Astrocyte of the hippocampus (primary cell): ENCODE measurements at regions not wholly inside any gene's neighbourhood (a gene's known extent, or its start where the extent isn't known, plus 50 kb on each side); places are given as distances from the start of the nearest gene placed in this dataset.
A peak's percentile ranks its signal among the peaks of the same experiment; 100 is the strongest.
"Not testable (repeated sequence)": the region's sequence is repeated elsewhere in the genome, so short reads cannot be mapped to it uniquely, and the experiment has no call there.

Source experiments
- DNase-seq: peaks from one replicate; pipeline ENCODE4 v3.0.0; 2011; ENCODE audit warnings: low read depth, low spot score

DNA sequence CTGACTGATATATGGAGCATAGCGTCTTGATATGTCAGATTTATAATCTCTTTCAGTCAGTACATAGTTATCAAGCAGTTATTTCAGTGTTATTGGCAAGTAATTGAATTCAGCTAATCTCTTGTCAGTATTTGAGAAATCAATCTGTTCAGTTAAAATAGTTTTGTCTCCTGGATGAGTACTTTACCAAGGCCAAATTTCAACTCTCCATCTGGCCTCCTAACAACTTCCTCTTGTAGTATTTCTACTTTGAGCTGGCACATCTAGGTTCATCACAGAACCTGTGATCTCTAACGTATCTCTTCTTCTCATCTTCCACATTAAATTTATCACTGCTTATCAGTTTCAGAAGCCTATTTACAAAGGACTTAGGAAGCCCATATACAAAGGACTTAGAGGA is 690.5 kb downstream of the C12orf50 start:
- DNase-seq, result no peak

DNA sequence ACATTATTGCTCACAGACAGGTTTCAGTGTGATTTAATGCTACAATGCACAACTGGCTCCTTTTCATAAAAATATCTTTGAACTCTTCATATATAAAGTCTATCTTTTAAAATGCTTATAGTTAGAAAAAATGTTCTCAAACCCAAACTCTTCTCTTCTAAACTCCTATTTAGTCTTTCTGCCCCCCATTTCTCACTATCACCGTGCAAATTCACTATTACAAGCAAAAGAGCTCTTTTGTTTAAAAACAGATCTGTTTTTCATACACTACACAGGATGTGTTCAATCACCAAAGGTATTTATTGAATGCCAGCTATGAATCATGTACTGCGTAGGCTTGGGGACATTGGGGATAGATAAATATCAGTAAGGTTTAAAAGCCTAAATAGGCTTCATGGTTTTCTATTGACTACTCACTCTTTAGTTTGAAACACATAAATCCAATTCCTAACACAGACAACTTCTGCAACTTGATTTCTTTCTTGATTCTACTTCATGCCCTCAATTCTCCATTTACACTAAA is 692.3 kb downstream of the C12orf50 start:
- DNase-seq, result no peak

DNA sequence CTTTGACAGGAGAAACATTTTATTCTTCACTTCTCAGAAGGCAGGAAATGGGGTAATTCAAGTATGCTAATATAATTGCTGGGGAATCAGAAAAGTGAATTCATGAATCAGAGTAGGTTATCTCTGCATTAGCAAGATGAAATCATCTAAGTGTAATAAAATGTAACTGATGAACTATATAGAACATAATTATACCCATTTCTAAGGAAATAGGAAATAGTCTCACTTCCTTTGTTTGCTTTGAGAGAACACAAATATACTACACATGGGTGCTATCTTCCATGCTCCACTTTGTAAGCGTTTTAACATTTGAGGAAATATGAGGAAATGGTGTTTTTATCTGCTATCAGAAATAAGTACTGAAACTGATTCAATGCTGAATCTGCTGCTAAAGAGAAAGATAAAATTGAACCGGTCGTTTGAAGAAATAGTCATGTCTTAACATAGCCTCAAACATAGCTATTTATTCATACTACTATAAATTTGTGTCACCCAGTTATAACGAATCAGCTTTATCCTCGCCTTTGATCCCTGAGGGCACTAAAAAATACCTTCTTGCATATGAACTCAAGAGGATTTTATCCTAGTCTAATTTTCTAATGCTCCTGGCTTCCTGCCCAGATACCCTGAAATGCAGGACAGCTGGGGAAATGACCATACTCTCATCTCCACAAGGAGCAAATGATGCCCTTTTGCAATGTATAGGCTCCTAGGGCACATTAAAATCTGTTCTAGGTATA is 696.0 kb downstream of the C12orf50 start:
- DNase-seq, result no peak

DNA sequence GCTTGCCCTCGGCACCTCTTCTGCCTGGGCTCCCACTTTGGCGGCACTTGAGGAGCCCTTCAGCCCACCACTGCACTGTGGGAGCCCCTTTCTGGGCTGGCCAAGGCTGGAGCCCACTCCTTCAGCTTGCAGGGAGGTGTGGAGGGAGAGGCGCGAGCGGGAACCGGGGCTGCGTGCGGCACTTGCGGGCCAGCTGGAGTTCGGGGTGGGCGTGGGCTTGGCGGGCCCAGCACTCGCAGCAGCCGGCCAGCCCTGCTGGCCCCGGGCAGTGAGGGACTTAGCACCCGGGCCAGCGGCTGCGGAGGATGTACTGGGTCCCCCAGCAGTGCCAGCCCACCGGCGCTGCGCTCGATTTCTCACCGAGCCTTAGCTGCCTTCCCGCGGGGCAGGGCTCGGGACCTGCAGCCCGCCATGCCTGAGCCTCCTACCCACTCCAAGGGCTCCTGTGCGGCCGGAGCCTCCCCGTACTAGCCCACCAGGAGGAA is 699.1 kb downstream of the C12orf50 start:
- not testable (repeated sequence) for DNase-seq

DNA sequence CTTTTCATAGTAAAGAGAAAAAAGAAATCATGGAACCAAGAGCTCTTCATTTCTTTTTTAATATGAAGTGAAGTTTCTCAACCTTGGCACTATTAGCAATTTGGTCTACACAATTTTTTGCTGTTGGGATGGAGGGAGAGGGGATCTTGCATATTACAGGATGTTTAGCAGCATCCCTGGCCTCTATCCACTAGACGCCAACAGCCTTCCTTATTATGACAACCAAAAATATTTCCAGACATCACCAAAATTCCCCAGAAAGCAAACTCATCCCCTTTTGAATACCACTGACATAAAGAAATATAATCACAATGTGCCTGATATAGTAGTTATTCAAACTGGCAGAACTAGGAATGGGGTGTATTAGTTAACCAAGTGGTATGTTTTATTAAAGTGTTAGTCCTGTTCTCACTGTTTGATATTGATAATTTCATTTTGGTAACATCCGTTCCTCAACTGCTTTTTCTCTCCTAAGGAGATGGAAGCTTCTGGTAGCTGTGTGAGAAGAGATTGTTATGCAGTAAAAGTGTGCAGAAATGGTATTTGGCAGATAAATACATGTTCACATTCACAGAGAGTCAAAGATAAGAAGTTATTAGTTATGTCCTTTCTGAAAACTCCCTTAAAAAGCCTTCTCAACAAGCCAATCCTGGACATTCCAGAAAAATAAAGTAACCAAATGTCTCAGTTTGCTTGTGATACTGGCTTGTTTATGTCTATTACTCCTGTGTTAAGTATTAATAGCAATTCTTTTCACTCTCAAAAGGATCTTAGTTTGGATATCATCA is 699.9 kb downstream of the C12orf50 start:
- no peak for DNase-seq

DNA sequence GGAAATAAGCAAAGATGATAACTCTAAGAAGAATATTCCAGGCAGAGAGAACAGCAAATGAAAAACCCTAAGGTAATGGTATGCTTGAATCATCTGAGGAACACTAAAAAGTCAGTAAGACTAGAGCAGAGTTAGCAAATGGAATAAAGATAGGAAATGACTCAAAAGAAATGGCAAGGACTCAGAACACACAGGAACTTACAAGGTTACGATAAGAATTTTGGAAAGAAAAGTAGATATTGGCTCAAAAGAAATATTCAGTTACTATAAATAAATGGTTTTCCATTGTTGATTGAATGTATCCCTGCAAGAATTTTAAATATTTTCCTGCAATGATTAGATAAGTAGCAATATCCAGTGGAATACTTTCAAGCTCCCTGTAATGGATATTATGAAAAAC is 705.8 kb downstream of the C12orf50 start:
- DNase-seq, result peak; percentile 29

DNA sequence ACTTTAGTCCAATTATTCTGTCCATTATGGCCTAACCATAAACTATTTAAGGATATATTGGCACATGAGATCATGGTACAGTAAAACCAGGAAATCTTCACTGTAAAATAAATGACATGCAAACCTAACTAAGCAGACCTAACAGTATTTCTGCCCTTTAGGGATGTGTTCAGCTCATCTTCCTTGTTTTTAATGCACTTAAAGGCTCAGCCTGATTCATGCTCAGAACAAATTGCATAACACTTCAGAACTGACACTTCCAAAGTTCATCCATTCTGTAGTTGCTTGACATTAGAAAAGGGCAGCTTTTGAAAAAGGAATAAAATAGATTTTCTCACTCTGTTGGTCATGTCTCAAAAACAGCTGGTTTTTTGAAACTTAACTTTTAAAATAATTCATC is 708.5 kb downstream of the C12orf50 start:
- DNase-seq, result no peak

DNA sequence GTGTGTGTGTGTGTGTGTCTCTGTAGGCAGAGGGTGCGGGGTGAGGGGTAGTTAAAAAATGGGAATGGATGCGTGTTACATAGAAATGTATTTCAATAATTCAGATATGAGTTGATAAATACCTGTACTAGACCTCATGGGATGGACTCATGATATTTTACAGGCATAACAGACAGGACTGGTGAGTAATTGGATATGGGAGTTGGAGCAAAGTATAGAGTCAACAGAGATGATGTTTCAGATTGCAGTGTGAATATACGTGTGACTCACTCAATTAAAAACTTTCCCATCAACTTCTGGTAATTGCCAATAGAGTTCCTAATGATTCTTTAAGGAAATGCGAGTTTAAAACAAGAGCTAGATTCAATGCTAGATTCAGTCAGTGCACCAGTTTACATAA is 711.9 kb downstream of the C12orf50 start:
- no peak for DNase-seq

DNA sequence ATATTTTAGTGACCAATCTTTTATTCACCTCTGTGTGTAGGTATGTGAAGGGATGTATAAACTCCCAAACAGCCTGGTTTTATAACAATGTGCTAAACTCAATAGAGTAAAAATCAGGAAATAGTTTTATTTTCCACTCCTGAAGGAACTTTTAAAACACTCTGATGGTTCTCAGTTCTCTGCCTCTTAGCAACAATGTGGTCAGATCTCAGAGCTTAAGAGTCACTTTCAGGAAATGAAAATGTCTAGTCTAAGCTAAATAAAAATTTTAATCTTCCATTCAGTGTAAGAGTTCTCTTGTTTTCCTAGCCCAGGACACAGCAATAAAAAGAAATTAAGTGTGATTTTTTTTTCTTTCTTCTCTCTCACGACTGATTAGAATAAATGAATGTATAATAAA is 718.0 kb downstream of the C12orf50 start:
- DNase-seq, result no peak

DNA sequence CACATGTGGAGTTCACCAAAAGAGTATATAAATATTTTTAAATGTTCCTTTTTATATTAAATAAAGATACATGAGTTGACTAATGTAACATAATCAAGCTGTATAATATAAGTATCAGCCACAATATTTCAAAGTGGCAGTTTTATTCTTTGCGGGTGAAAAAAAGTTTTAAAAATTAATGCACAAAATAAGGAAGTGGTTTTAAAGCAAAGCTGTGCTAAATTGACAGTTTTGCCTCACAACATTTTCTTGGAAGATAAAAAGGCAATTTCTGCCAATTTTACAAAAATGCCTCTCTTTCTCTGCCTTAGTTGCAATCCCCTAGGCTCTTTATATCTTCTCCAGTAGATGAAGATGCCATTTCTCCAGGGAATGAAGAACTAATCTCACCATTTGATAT is 719.1 kb downstream of the C12orf50 start:
- no peak for DNase-seq

DNA sequence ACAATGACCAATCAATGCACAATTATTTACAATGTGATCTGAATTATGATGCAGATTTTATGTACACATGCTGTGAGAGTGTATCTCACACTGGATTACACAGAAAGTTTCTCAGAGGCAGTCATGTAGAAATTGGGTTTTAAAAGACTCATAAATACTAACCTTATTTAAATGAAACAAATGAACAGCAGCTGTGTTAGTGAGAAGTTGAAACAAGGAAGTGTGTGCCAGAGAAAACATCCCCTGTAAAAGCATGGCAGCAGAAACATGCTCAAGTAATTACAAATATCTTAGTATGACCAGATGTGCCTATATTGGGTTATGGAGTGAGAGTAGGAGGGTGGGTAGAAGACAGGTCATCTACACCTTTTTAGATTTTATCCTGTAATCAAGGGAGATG is 723.7 kb downstream of the C12orf50 start:
- peak; percentile 4 for DNase-seq

DNA sequence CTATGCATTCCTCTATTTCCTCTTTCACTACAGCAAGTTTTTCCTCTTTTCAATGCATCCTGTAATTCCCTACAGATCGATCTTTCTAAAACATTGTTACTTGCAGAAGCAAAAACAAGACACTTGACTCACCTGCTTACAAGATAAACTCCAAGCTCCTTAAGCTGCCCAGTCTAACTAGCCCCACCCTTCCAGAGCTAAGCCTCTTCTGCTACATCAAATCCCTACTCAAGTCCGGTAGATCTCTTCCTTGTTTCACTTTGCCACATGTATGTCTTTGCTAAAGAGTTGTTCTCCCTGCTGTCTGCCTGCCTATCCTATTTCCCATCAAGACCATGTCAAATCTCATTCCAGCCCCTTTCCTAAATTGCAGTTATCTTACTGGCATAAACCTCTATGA is 724.8 kb downstream of the C12orf50 start:
- no peak for DNase-seq

DNA sequence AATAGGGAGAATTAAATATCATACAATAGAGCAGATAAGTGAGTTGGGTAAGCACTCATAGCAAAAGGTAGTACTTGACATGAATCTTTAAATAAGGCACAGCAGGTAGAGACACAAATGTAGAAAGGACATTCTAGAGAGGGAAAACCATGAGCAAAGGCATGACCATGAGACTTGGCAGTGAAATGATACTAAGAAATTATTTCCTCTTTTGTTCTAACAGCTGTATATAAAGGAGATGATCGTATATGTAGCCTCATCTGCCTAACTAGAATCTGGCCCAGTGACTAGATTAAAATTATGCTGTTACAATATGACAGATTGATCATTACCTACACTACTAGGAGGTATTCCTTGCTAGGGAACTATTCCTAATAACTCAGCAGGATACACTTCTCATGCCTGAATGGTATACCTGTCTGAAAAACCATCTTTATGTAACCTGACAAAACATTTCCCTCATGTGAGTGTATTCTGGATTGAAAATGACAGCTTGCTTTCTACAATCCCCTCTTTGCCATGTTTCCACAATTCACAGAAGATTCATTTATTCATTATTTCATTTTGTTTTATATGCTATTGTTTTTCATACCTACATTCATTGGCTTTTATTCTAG is 725.7 kb downstream of the C12orf50 start:
- DNase-seq, result no peak

DNA sequence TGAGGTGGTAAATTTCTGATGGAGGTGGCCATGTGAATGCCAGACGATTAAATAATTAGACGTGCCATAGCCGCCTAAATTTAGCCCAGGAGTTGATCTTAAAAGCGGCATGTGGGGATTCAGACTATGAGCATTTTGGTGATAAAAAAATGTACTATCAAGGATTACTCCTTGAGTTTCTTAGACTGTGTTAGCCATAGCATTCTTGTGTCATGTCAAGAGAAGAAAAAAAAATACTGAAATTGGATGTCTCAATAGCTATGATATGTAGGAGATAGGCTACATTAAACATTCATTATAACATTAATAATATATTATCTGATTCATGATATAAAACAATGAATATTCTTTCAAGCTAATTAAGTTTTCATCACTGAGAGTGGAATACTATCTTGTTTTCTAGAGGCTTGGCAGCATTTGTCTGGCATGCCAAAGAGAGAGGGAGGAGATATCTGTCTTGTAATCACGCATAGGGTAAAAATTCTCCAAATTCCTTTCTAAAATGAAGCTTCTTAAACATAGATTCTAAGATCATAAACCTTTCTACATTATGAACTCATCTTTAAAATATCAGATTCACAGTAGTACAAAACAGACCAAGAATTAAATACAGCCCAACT is 727.0 kb downstream of the C12orf50 start:
- no peak for DNase-seq

DNA sequence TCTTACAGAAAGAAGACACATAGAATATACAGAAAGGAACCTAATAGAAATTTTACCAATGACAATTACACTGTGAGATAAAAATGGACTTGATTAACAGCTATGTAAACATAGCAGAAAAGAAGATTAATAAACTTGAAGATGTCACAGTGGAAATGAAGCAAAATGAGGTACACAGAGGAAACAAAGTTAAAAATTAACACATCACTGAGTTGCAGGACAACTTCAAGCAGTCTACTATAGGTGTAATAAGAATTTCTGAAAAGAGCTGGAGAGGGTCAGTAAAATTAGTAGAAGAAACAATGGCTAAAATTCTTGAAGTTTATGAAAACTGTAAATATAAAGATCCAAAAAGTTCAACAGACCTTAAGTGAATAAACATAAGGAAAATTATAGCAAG is 738.7 kb downstream of the C12orf50 start:
- DNase-seq, result no peak

DNA sequence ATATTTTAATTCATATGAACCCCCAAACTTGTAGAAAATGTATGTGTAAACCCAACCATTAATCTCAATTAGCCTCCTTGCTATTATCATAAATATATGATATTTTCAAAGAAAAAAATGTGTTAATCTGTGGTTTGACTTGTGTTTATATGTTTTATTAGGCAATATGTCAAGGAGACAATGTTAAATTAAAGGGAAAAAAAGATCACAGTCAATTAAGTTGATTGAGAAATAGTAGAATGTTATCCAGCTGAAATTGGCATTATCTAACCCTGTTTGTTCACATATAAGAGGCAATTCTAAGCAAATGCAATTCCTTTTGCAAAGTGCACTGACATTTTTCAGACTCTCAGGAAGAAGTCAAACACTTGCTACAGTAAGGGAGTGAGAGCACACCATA is 745.3 kb downstream of the C12orf50 start:
- no peak for DNase-seq

DNA sequence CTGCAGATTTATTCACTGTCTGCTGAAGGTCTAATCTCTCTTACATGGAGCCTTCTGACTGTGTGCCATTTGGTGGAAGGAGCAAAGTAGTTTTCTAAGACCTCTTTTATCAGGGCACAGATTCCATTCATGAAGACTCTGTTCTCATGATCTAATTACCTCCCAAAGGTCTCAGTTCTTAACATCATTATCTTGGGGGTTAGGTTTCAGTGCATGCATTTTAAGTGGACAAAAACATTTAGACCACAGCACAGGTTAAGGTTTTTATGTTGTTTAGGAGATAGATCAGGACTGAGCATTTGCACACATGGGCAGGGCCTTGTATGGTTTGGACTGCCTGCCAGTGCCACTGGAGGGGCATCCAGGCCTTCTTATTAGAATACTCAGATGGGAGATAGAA is 746.1 kb downstream of the C12orf50 start:
- DNase-seq, result no peak

DNA sequence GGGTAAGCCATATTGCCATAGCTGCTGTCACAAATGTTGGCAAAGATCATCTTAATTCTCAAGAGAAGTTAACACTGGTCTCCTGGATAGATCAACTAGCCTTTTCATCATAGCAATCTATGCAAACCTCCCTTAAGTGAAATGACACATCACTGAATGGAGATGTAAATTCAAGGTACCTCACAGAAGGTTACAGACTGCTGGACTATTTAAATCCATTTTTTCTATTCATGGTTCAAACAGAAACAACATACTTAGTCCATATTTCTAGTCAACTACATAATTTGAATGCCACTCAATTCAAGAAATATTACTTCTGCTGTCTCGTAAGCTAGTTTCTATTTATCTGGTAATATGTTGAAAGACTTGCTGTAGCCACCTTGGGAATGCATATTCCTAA is 748.3 kb downstream of the C12orf50 start:
- no peak for DNase-seq

DNA sequence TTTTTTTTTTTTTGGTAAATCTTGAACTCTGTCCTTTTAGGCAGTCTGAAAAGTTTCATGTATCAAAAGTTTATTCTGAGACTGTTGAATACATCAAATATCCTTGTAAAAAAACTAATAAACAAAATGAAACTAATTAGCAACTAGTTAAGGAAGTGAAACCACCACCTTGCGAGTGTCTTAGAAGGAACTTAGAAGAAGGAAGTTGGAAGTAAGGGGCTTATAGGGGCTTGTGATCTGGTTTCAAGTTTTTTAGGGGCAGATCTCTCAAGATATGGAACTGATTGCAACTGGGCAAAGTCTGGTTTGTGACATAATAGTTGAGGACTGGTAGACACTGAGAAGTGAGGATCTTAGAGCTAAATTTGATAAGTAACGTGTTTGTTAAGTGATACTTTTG is 748.8 kb downstream of the C12orf50 start:
- DNase-seq, result no peak

DNA sequence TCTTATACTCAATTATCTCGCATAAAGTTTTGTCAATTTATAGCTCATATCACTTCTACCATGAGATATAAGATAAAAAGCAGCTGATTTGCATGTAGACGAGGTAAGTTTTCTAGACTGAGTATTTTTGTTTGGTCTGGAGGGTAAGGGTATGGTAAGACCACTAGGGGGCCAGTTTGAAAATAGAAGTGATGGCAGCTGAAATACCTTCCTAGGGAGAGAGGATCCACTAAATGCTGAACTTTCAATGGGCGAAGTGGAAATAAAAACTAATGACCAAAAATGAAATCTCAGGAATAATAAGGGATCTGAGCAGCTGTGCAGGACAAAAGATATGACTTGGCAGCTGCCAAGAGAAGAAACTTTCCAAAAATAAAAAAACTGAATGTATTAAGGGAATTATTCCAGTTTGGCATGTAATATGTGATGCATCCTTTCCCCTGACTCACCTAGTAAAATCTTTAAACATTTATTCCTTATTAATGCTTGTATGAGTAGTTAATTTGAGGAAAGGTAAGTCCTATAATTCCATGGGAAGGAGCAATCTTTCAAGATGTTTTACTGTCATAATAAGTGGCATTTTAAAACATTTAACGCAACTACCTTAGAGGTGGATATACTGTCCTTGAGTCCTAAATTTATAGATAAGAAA is 754.5 kb downstream of the C12orf50 start:
- peak; percentile 33 for DNase-seq

DNA sequence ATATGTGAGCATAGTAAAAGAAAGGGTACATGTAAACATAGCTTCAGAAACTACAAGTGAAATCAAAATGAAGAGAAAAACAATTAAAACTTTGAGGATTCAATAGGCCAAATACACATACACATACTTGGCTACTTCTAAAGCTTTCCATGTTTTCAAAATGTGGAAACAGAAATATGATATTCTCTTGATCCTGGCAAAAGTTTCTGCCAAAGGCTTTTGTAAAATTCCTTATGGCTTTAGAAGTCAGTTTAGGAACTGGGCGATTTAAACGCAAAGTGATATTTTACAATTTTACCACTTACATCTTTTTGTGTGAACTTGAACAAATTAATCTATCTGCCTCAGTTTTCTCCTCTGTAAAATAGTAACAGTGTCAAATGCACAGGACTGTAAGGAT is 756.4 kb downstream of the C12orf50 start:
- no peak for DNase-seq
